K562 (cell line): ENCODE measurements at regions not wholly inside any gene's neighbourhood (a gene's known extent, or its start where the extent isn't known, plus 50 kb on each side); places are given as distances from the start of the nearest gene placed in this dataset.

ENCODE experiments used
- ETS1 ChIP-seq: conservative IDR thresholded peaks from 2 replicates; pipeline ENCODE4 v1.6.1; 2011; ENCODE audit warnings: low read depth, mild to moderate bottlenecking, low read length; ENCODE audit not compliant: control insufficient read depth
- KLF16 ChIP-seq: IDR thresholded peaks from 2 replicates; pipeline ENCODE4 v1.6.1; 2016; ENCODE audit warnings: antibody characterized with exemption
- NCOA4 ChIP-seq: fragments of 450-650 bp; IDR thresholded peaks from 2 replicates; pipeline ENCODE4 v1.6.1; 2018; ENCODE audit warnings: mild to moderate bottlenecking; ENCODE audit not compliant: partially characterized antibody
- POLR2A ChIP-seq: fragments of 450-650 bp; conservative IDR thresholded peaks from 2 replicates; pipeline ENCODE4 v1.6.1; 2016
- POLR2AphosphoS5 ChIP-seq: IDR thresholded peaks from 2 replicates; pipeline ENCODE4 v1.6.1; 2011; ENCODE audit warnings: mild to moderate bottlenecking, low read depth, low read length, moderate library complexity; ENCODE audit not compliant: control insufficient read depth, insufficient read depth
- PRMT5 ChIP-seq: sonication (generic); formaldehyde crosslinking; IDR thresholded peaks from 2 replicates; pipeline ENCODE4 v1.5.0; 2020; ENCODE audit warnings: missing genetic modification reagents
- SAFB ChIP-seq: fragments of 200-400 bp; formaldehyde crosslinking; IDR thresholded peaks from 2 replicates; pipeline ENCODE4 v1.6.1; 2017; ENCODE audit warnings: low read depth, low read length, borderline replicate concordance
- YY1 ChIP-seq, 3 experiments: IDR thresholded peaks; 2 replicates each; pipeline ENCODE4 v1.6.1; 2011; ENCODE audit warnings: low read length in 2 of 3, mild to moderate bottlenecking in 2 of 3, moderate library complexity in 2 of 3, borderline replicate concordance in 1 of 3, control low read depth in 1 of 3, low read depth in 1 of 3; ENCODE audit not compliant: insufficient read depth in 3 of 3, insufficient replicate concordance in 2 of 3, control insufficient read depth in 1 of 3, insufficient read length in 1 of 3; ENCODE audit errors: extremely low read depth in 1 of 3
- ZNF695 ChIP-seq: fragments of 450-650 bp; formaldehyde crosslinking; IDR thresholded peaks from 2 replicates; pipeline ENCODE4 v1.4.0; 2020; ENCODE audit warnings: mild to moderate bottlenecking, moderate library complexity
- TF ChIP-seq, protein P1 (sequence below), 2 experiments: IDR thresholded peaks; 2 replicates each; pipeline ENCODE4 v1.6.1; 2012; ENCODE audit warnings: improper control_type of control experiment in 2 of 2, low read depth in 2 of 2, low read length in 2 of 2, borderline replicate concordance in 1 of 2

GRCh38 chr16:54647725-54648221 lies 282.9 kb upstream of the IRX5 start:
- TF ChIP-seq ETS1 (no peak), PRMT5 (no peak), POLR2A (no peak), POLR2AphosphoS5 (no peak), KLF16 (no peak), SAFB (no peak), ZNF695 (CRISPR knock-in tag) (no peak), NCOA4 (no peak), YY1 (IDR thresholded peaks at IDR 0.05; ENCODE audit: borderline replicate concordance in 1 of 3, control insufficient read depth in 1 of 3, extremely low read depth in 1 of 3, insufficient read depth in 3 of 3, insufficient read length in 1 of 3, insufficient replicate concordance in 2 of 3, low read depth in 1 of 3, low read length in 2 of 3) (no peak)
- TF ChIP-seq, protein P1, sequence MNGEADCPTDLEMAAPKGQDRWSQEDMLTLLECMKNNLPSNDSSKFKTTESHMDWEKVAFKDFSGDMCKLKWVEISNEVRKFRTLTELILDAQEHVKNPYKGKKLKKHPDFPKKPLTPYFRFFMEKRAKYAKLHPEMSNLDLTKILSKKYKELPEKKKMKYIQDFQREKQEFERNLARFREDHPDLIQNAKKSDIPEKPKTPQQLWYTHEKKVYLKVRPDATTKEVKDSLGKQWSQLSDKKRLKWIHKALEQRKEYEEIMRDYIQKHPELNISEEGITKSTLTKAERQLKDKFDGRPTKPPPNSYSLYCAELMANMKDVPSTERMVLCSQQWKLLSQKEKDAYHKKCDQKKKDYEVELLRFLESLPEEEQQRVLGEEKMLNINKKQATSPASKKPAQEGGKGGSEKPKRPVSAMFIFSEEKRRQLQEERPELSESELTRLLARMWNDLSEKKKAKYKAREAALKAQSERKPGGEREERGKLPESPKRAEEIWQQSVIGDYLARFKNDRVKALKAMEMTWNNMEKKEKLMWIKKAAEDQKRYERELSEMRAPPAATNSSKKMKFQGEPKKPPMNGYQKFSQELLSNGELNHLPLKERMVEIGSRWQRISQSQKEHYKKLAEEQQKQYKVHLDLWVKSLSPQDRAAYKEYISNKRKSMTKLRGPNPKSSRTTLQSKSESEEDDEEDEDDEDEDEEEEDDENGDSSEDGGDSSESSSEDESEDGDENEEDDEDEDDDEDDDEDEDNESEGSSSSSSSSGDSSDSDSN (IDR thresholded peaks at IDR 0.05; ENCODE audit: borderline replicate concordance in 1 of 2, low read depth in 2 of 2, low read length in 2 of 2): no peak
